ENCODE measurements at regions not wholly inside any gene's neighbourhood (a gene's known extent, or its start where the extent isn't known, plus 50 kb on each side); places are given as distances from the start of the nearest gene placed in this dataset.

- Histone ChIP-seq H3K27ac (ENCODE audit: control insufficient read depth, insufficient read depth, low read length) (no peak overlapping the region), H3K4me1 (ENCODE audit: control insufficient read depth, extremely low read depth, insufficient read depth, low read length) (no peaks in the 10 kb centered on the region), H2AFZ (ENCODE audit: control insufficient read depth, low read length) (no peak overlapping the region), H3K9me1 (ENCODE audit: control insufficient read depth, extremely low read depth, insufficient read depth, low read length) (no peaks in the 10 kb centered on the region), H3K79me2 (ENCODE audit: control insufficient read depth, insufficient read depth, low read length) (no peaks in the 10 kb centered on the region), H3K27me3 (ENCODE audit: control insufficient read depth, extremely low read depth, insufficient read depth, low read length) (no peaks in the 10 kb centered on the region), H3K9me3 (ENCODE audit: control insufficient read depth, low read depth, low read length) (no peaks in the 10 kb centered on the region), H3K36me3 (ENCODE audit: control insufficient read depth in 2 of 2, extremely low read depth in 1 of 2, insufficient read depth in 2 of 2, low read length in 2 of 2) (no peaks in the 10 kb centered on the region), H3K4me3 (ENCODE audit: control insufficient read depth in 2 of 3, extremely low read depth in 1 of 3, insufficient read depth in 2 of 3, low read depth in 1 of 3, low read length in 3 of 3) (no peak overlapping the region), H4K20me1 (ENCODE audit: control insufficient read depth, extremely low read depth, insufficient read depth, low read length) (no peaks in the 10 kb centered on the region), H3K4me2 (ENCODE audit: control insufficient read depth, extremely low read depth, insufficient read depth, low read depth, low read length) (no peak overlapping the region), H3K9ac (ENCODE audit: control insufficient read depth, extremely low read depth, insufficient read depth, low read length) (no peak overlapping the region)
- TF ChIP-seq CTCF (optimal IDR thresholded peaks at IDR 0.05 in 1 of 3, IDR thresholded peaks at IDR 0.05 in 1 of 3, conservative IDR thresholded peaks at IDR 0.05 in 1 of 3; ENCODE audit: extremely low read depth in 1 of 3, insufficient read depth in 2 of 3, low read length in 3 of 3): no peak
- TF ChIP-seq EZH2 (IDR thresholded peaks at IDR 0.05; ENCODE audit: low read length): no peak
- no peak for DNase-seq (ENCODE audit: low read depth, low spot score)
- no peak for FAIRE-seq
- dilution Hi-C loops (cut with MboI; ENCODE audit: extremely low pct_ligation_motif_present, low sequenced_read_pairs): no loop called here
These were observed 493.2 kb upstream of the NFIA start for GRCh38 chr1:60589046-60589748.

- no peak overlapping the region for H3K4me2 ChIP-seq (ENCODE audit: control insufficient read depth, extremely low read depth, insufficient read depth, low read depth, low read length)
- no peaks in the 10 kb centered on the region for H3K27me3 ChIP-seq (ENCODE audit: control insufficient read depth, extremely low read depth, insufficient read depth, low read length)
- no peak overlapping the region for H3K27ac ChIP-seq (ENCODE audit: control insufficient read depth, insufficient read depth, low read length)
- H3K9ac ChIP-seq (ENCODE audit: control insufficient read depth, extremely low read depth, insufficient read depth, low read length): no peak overlapping the region
- no peak overlapping the region for H2AFZ ChIP-seq (ENCODE audit: control insufficient read depth, low read length)
- H3K4me3 ChIP-seq (ENCODE audit: control insufficient read depth in 2 of 3, extremely low read depth in 1 of 3, insufficient read depth in 2 of 3, low read depth in 1 of 3, low read length in 3 of 3): no peak overlapping the region
- H3K9me1 ChIP-seq (ENCODE audit: control insufficient read depth, extremely low read depth, insufficient read depth, low read length): no peaks in the 10 kb centered on the region
- dilution Hi-C loops (cut with MboI; ENCODE audit: extremely low pct_ligation_motif_present, low sequenced_read_pairs): no loop called here
- FAIRE-seq (no peak), DNase-seq (ENCODE audit: low read depth, low spot score) (no peak)
- H3K9me3 ChIP-seq (ENCODE audit: control insufficient read depth, low read depth, low read length): no peaks in the 10 kb centered on the region
- no peaks in the 10 kb centered on the region for H3K79me2 ChIP-seq (ENCODE audit: control insufficient read depth, insufficient read depth, low read length)
- no peaks in the 10 kb centered on the region for H3K36me3 ChIP-seq (ENCODE audit: control insufficient read depth in 2 of 2, extremely low read depth in 1 of 2, insufficient read depth in 2 of 2, low read length in 2 of 2)
- H4K20me1 ChIP-seq (ENCODE audit: control insufficient read depth, extremely low read depth, insufficient read depth, low read length): no peaks in the 10 kb centered on the region
- TF ChIP-seq EZH2 (IDR thresholded peaks at IDR 0.05; ENCODE audit: low read length) (no peak), CTCF (optimal IDR thresholded peaks at IDR 0.05 in 1 of 3, IDR thresholded peaks at IDR 0.05 in 1 of 3, conservative IDR thresholded peaks at IDR 0.05 in 1 of 3; ENCODE audit: extremely low read depth in 1 of 3, insufficient read depth in 2 of 3, low read length in 3 of 3) (no peak)
- no peaks in the 10 kb centered on the region for H3K4me1 ChIP-seq (ENCODE audit: control insufficient read depth, extremely low read depth, insufficient read depth, low read length)
These were observed 498.0 kb upstream of the NFIA start for GRCh38 chr1:60584371-60584770.

All from keratinocyte (primary cell).